ENCODE measurements at regions not wholly inside any gene's neighbourhood (a gene's known extent, or its start where the extent isn't known, plus 50 kb on each side); places are given as distances from the start of the nearest gene placed in this dataset.

- Histone ChIP-seq H3K4me2 (ENCODE audit: low read depth, low read length, poor library complexity, severe bottlenecking) (no peak overlapping the region), H2AFZ (ENCODE audit: low read length) (no peak overlapping the region), H3K9me3 (ENCODE audit: insufficient read depth, low read depth, low read length) (0 out of 2 replicates have a peak, but pooled peaks cover 5% of the 10 kb centered on the region), H3K27me3 (ENCODE audit: insufficient read depth, low read length, poor library complexity, severe bottlenecking) (no peaks in the 10 kb centered on the region), H3K36me3 (ENCODE audit: insufficient read depth, low read length) (peaks cover 13% of the 10 kb centered on the region), H3K79me2 (ENCODE audit: insufficient read depth, low read length) (peaks cover 46% of the 10 kb centered on the region), H3K4me3 (ENCODE audit: low read length, poor library complexity, severe bottlenecking) (no peak overlapping the region), H3K9ac (ENCODE audit: low read depth, low read length, poor library complexity, severe bottlenecking) (no peak overlapping the region), H4K20me1 (ENCODE audit: insufficient read depth, low read length, poor library complexity, severe bottlenecking) (no peaks in the 10 kb centered on the region), H3F3A (ENCODE audit: low read depth) (no peaks in the 10 kb centered on the region), H3K4me1 (ENCODE audit: insufficient read depth, low read length, poor library complexity, severe bottlenecking) (peaks cover 18% of the 10 kb centered on the region), H3K9me2 (replicated peaks; ENCODE audit: low read depth, low read length) (no peaks in the 10 kb centered on the region)
- TF ChIP-seq CTCF (conservative IDR thresholded peaks at IDR 0.05; ENCODE audit: low read length), result no peak
- TF ChIP-seq EZH2phosphoT487 (IDR thresholded peaks at IDR 0.05; ENCODE audit: borderline replicate concordance), result no peak
Observed at GRCh38 chr14:71521238-71522135, 410.7 kb upstream of the RGS6 start.

- Histone ChIP-seq H3K79me2 (ENCODE audit: insufficient read depth, low read length) (peaks cover 63% of the 10 kb centered on the region), H3K4me2 (ENCODE audit: low read depth, low read length, poor library complexity, severe bottlenecking) (peak overlapping the region; percentile 31), H3K27me3 (ENCODE audit: insufficient read depth, low read length, poor library complexity, severe bottlenecking) (no peaks in the 10 kb centered on the region), H3K36me3 (ENCODE audit: insufficient read depth, low read length) (peaks cover 7% of the 10 kb centered on the region), H3K9ac (ENCODE audit: low read depth, low read length, poor library complexity, severe bottlenecking) (no peak overlapping the region), H3K9me2 (replicated peaks; ENCODE audit: low read depth, low read length) (no peaks in the 10 kb centered on the region), H3F3A (ENCODE audit: low read depth) (no peaks in the 10 kb centered on the region), H3K4me3 (ENCODE audit: low read length, poor library complexity, severe bottlenecking) (no peak overlapping the region), H2AFZ (ENCODE audit: low read length) (no peak overlapping the region), H3K4me1 (ENCODE audit: insufficient read depth, low read length, poor library complexity, severe bottlenecking) (peaks cover 23% of the 10 kb centered on the region), H4K20me1 (ENCODE audit: insufficient read depth, low read length, poor library complexity, severe bottlenecking) (no peaks in the 10 kb centered on the region), H3K9me3 (ENCODE audit: insufficient read depth, low read depth, low read length) (0 out of 2 replicates have a peak, but pooled peaks cover 5% of the 10 kb centered on the region)
- TF ChIP-seq EZH2phosphoT487 (IDR thresholded peaks at IDR 0.05; ENCODE audit: borderline replicate concordance), result no peak
- no peak for TF ChIP-seq CTCF (conservative IDR thresholded peaks at IDR 0.05; ENCODE audit: low read length)
Observed at GRCh38 chr14:71523630-71524319, 408.5 kb upstream of the RGS6 start.

- Histone ChIP-seq H3F3A (ENCODE audit: low read depth) (no peaks in the 10 kb centered on the region), H3K36me3 (ENCODE audit: insufficient read depth, low read length) (peaks cover 3% of the 10 kb centered on the region; the same call in 1 of the 2 replicates), H3K9ac (ENCODE audit: low read depth, low read length, poor library complexity, severe bottlenecking) (no peak overlapping the region), H3K79me2 (ENCODE audit: insufficient read depth, low read length) (peaks cover 63% of the 10 kb centered on the region), H3K27me3 (ENCODE audit: insufficient read depth, low read length, poor library complexity, severe bottlenecking) (no peaks in the 10 kb centered on the region), H3K9me3 (ENCODE audit: insufficient read depth, low read depth, low read length) (no peaks in the 10 kb centered on the region), H3K4me1 (ENCODE audit: insufficient read depth, low read length, poor library complexity, severe bottlenecking) (peaks cover 23% of the 10 kb centered on the region), H4K20me1 (ENCODE audit: insufficient read depth, low read length, poor library complexity, severe bottlenecking) (no peaks in the 10 kb centered on the region), H3K4me3 (ENCODE audit: low read length, poor library complexity, severe bottlenecking) (no peak overlapping the region), H2AFZ (ENCODE audit: low read length) (no peak overlapping the region), H3K9me2 (replicated peaks; ENCODE audit: low read depth, low read length) (no peaks in the 10 kb centered on the region), H3K4me2 (ENCODE audit: low read depth, low read length, poor library complexity, severe bottlenecking) (no peak overlapping the region)
- no peak for TF ChIP-seq CTCF (conservative IDR thresholded peaks at IDR 0.05; ENCODE audit: low read length)
- TF ChIP-seq EZH2phosphoT487 (IDR thresholded peaks at IDR 0.05; ENCODE audit: borderline replicate concordance), result no peak
Observed at GRCh38 chr14:71524320-71524982, 407.8 kb upstream of the RGS6 start.

All from Loucy (cell line).